A673 (cell line): ENCODE measurements at regions not wholly inside any gene's neighbourhood (a gene's known extent, or its start where the extent isn't known, plus 50 kb on each side); places are given as distances from the start of the nearest gene placed in this dataset.

Source experiments
- BruUV-seq: library from RNA; stranded (reverse); fragments of 400-500 nt; replicated peaks from 2 replicates; lab custom pipeline; 2021; lab: Mats Ljungman, UMichigan
- CTCF ChIA-PET: fragments of 300-600 bp; sonication (Branson Sonifier 250); formaldehyde crosslinking; loops from one replicate; lab custom pipeline; 2022; ENCODE audit warnings: antibody characterized with exemption; lab: Charles Lee
- POLR2A ChIA-PET: fragments of 300-600 bp; sonication (Branson Sonifier 250); formaldehyde crosslinking; loops from one replicate; lab custom pipeline; 2022; ENCODE audit warnings: antibody characterized with exemption; ENCODE audit not compliant: low non-redundant PET; lab: Charles Lee
- DNase-seq: peaks from one replicate; pipeline ENCODE4 v3.0.0-alpha.2; 2015; ENCODE audit warnings: low spot score
- H3K27ac ChIP-seq: fragments of 200-600 bp; sonication (generic); 2 replicates; pipeline ENCODE4 v1.5.1; 2016; ENCODE audit warnings: mixed run types, low read depth, mild to moderate bottlenecking, mixed read lengths, antibody characterized with exemption, low read length; ENCODE audit not compliant: poor library complexity, severe bottlenecking
- H3K27me3 ChIP-seq: fragments of 200-600 bp; sonication (generic); replicated peaks from 2 replicates; pipeline ENCODE4 v1.6.1; 2017; ENCODE audit warnings: mixed run types, low read depth, mild to moderate bottlenecking, mixed read lengths, antibody characterized with exemption, low read length; ENCODE audit not compliant: insufficient read depth, poor library complexity
- H3K36me3 ChIP-seq: fragments of 200-600 bp; sonication (generic); 2 replicates; pipeline ENCODE4 v1.6.1; 2016; ENCODE audit warnings: mixed run types, mild to moderate bottlenecking, mixed read lengths, antibody characterized with exemption, low read length; ENCODE audit not compliant: insufficient read depth, poor library complexity, severe bottlenecking
- H3K4me1 ChIP-seq: fragments of 200-600 bp; sonication (generic); 2 replicates; pipeline ENCODE4 v1.6.1; 2017; ENCODE audit warnings: mixed run types, mild to moderate bottlenecking, mixed read lengths, antibody characterized with exemption, low read length; ENCODE audit not compliant: insufficient read depth, poor library complexity, severe bottlenecking
- H3K4me3 ChIP-seq: fragments of 200-600 bp; sonication (generic); 2 replicates; pipeline ENCODE4 v1.5.1; 2016; ENCODE audit warnings: low read depth, mixed run types, mild to moderate bottlenecking, mixed read lengths, low read length; ENCODE audit not compliant: poor library complexity, severe bottlenecking
- H3K9me3 ChIP-seq: fragments of 200-600 bp; sonication (generic); 2 replicates; pipeline ENCODE4 v1.6.1; 2016; ENCODE audit warnings: mixed run types, low read depth, mild to moderate bottlenecking, mixed read lengths, antibody characterized with exemption, low read length; ENCODE audit not compliant: poor library complexity, severe bottlenecking
- EZH2 ChIP-seq: fragments of 200-600 bp; sonication (generic); IDR thresholded peaks from 2 replicates; pipeline ENCODE4 v1.6.1; 2017; ENCODE audit warnings: borderline replicate concordance, low read depth, mild to moderate bottlenecking, mixed read lengths, antibody characterized with exemption, low read length; ENCODE audit not compliant: poor library complexity, severe bottlenecking
- intact Hi-C: fragments of 100-400 bp; cut with micrococcal nuclease; formaldehyde crosslinking; loops from one replicate; pipeline ENCODE4 v1.10.0; 2022; ENCODE audit not compliant: unreplicated experiment
- TF ChIP-seq, protein P1 (sequence below): fragments of 300-800, 200-600 bp; sonication (generic); conservative IDR thresholded peaks from 2 replicates; pipeline ENCODE4 v1.5.1; 2017; ENCODE audit warnings: low read depth, mild to moderate bottlenecking, antibody characterized with exemption, low read length, moderate library complexity, mixed read lengths

DNA sequence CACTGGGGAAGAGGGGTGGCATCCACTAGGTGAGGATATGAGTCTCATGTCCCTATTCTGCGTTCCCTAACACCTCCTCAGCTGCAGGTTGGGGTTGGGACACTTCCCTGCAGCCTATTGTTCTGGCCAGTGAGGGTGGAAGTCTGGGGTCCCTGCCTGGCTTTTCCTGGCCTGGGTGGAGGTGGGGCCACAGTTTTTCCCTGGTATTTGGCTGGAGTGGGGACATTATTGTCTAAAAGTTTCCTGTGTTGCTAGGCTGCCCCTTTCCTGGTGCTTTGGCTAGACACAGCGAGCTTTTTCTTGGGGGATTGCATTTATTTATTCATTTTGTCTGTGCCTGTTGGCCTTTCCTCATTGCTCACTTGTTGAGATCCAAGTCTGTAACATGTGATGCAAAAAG is 559.5 kb upstream of the IGFBP3 start:
- intact Hi-C loops, result no loop called here
- ChIA-PET CTCF (no interaction called here), POLR2A (no interaction called here)
- no peak for DNase-seq
- no TSS peak for BruUV-seq
- no peaks in the 10 kb centered on the region for H3K36me3 ChIP-seq
- no peaks in the 10 kb centered on the region for H3K27me3 ChIP-seq
- no peak overlapping the region for H3K4me3 ChIP-seq
- no peaks in the 10 kb centered on the region for H3K4me1 ChIP-seq
- H3K9me3 ChIP-seq, result no peaks in the 10 kb centered on the region
- TF ChIP-seq, protein P1, sequence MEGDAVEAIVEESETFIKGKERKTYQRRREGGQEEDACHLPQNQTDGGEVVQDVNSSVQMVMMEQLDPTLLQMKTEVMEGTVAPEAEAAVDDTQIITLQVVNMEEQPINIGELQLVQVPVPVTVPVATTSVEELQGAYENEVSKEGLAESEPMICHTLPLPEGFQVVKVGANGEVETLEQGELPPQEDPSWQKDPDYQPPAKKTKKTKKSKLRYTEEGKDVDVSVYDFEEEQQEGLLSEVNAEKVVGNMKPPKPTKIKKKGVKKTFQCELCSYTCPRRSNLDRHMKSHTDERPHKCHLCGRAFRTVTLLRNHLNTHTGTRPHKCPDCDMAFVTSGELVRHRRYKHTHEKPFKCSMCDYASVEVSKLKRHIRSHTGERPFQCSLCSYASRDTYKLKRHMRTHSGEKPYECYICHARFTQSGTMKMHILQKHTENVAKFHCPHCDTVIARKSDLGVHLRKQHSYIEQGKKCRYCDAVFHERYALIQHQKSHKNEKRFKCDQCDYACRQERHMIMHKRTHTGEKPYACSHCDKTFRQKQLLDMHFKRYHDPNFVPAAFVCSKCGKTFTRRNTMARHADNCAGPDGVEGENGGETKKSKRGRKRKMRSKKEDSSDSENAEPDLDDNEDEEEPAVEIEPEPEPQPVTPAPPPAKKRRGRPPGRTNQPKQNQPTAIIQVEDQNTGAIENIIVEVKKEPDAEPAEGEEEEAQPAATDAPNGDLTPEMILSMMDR, result no peak
- TF ChIP-seq EZH2, result no peak
- no peak overlapping the region for H3K27ac ChIP-seq

DNA sequence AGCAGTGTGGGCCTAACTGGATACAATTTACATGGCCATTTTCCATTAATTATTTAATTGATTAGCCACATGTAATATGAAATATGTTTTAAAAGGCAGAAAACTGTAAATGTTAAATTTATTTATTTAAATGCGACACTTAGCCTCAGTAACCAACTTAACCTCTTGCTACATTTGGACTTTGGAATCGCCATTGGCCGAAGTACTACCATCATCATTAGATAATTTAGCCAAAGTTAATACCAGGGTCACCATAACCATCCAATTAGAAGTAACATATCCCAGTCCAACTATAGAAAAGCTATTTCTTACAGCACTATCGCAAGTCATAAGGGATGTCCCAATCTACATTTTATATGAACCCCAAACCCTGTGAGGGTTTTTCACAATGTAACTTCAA is 558.6 kb upstream of the IGFBP3 start:
- H3K4me1 ChIP-seq, result no peaks in the 10 kb centered on the region
- ChIA-PET CTCF (no interaction called here), POLR2A (no interaction called here)
- no peak for DNase-seq
- H3K4me3 ChIP-seq, result no peak overlapping the region
- intact Hi-C loops, result no loop called here
- no peak overlapping the region for H3K27ac ChIP-seq
- peaks cover 8% of the 10 kb centered on the region for H3K9me3 ChIP-seq
- no peaks in the 10 kb centered on the region for H3K27me3 ChIP-seq
- BruUV-seq, result no TSS peak
- TF ChIP-seq, protein P1, result no peak
- no peak for TF ChIP-seq EZH2
- no peaks in the 10 kb centered on the region for H3K36me3 ChIP-seq

DNA sequence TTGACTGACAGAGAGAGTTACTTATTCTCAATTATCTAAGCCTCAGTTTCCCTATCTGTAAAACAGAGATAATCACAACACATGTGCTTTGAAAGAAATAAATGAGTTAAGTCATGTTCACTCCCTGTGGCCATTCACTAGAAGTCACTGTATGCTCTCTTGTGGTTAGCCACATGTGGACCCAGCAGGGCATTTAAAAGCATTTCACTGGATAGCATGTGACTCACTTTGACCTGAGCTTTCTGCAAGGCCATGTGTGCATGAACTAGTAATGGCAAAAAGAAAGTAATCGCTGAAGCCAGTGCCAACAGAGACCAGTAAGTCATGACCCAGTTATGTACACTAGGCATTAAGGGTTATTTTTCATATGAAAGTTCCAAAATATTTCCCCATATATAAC is 557.0 kb upstream of the IGFBP3 start:
- no peak for TF ChIP-seq EZH2
- TF ChIP-seq, protein P1, result no peak
- ChIA-PET POLR2A (no interaction called here), CTCF (no interaction called here)
- peaks cover 10% of the 10 kb centered on the region for H3K9me3 ChIP-seq
- no peak overlapping the region for H3K4me3 ChIP-seq
- no peak overlapping the region for H3K27ac ChIP-seq
- no peaks in the 10 kb centered on the region for H3K36me3 ChIP-seq
- no peaks in the 10 kb centered on the region for H3K27me3 ChIP-seq
- DNase-seq, result no peak
- BruUV-seq, result no TSS peak
- H3K4me1 ChIP-seq, result no peaks in the 10 kb centered on the region
- intact Hi-C loops, result no loop called here
